Inflammatory macrophage treated with lipopolysaccharide for 1 hour (primary cell): ENCODE measurements at regions not wholly inside any gene's neighbourhood (a gene's known extent, or its start where the extent isn't known, plus 50 kb on each side); places are given as distances from the start of the nearest gene placed in this dataset.
"Not testable (repeated sequence)": the region's sequence is repeated elsewhere in the genome, so short reads cannot be mapped to it uniquely, and the experiment has no call there.

Experiments used
- DNase-seq, 2 donors: peaks; one replicate each; pipeline ENCODE4 v3.0.0-alpha.2; 2020 to 2022

- DNase-seq: no peak
Observed at GRCh38 chr13:22789027-22789593, 391.7 kb upstream of the SGCG start.

- no peak for DNase-seq
Observed at GRCh38 chr13:22789916-22790315, 390.9 kb upstream of the SGCG start.

GRCh38 chr13:22793598-22794134 is 387.1 kb upstream of the SGCG start:
- DNase-seq: peak in 1 of 2 donors; percentile 7

GRCh38 chr13:22800526-22801401 is 380.0 kb upstream of the SGCG start:
- peak; percentile 95 to 96 for DNase-seq

- DNase-seq: no peak
Observed at GRCh38 chr13:22801402-22802003, 379.3 kb upstream of the SGCG start.

- DNase-seq: no peak
Observed at GRCh38 chr13:22812793-22813192, 368.0 kb upstream of the SGCG start.

- DNase-seq: not testable (repeated sequence)
Observed at GRCh38 chr13:22813531-22814377, 367.0 kb upstream of the SGCG start.

GRCh38 chr13:22814433-22814832 is 366.3 kb upstream of the SGCG start:
- not testable (repeated sequence) for DNase-seq

GRCh38 chr13:22821589-22821988 is 359.2 kb upstream of the SGCG start:
- no peak for DNase-seq

- DNase-seq: no peak
Observed at GRCh38 chr13:22825186-22825585, 355.6 kb upstream of the SGCG start.

- DNase-seq: no peak
Observed at GRCh38 chr13:22828081-22828480, 352.7 kb upstream of the SGCG start.

- DNase-seq: no peak
Observed at GRCh38 chr13:22836475-22836874, 344.3 kb upstream of the SGCG start.

- DNase-seq: no peak
Observed at GRCh38 chr13:22837980-22838647, 342.7 kb upstream of the SGCG start.

- DNase-seq: no peak
Observed at GRCh38 chr13:22839603-22840530, 340.9 kb upstream of the SGCG start.

GRCh38 chr13:22846551-22846950 is 334.2 kb upstream of the SGCG start:
- no peak for DNase-seq

- DNase-seq: no peak
Observed at GRCh38 chr13:22848539-22849052, 332.2 kb upstream of the SGCG start.

- DNase-seq: peak; percentile 17 to 22
Observed at GRCh38 chr13:22855926-22856325, 324.9 kb upstream of the SGCG start.

- DNase-seq: not testable (repeated sequence)
Observed at GRCh38 chr13:22858980-22859379, 321.8 kb upstream of the SGCG start.

- DNase-seq: not testable (repeated sequence)
Observed at GRCh38 chr13:22859411-22859810, 321.4 kb upstream of the SGCG start.

GRCh38 chr13:22861958-22862466 is 318.8 kb upstream of the SGCG start:
- DNase-seq: no peak

- DNase-seq: no peak
Observed at GRCh38 chr13:22862478-22862877, 318.3 kb upstream of the SGCG start.
